CD4-positive, alpha-beta T cell treated with Interleukin-1 beta for 1 hour (primary cell): ENCODE measurements at regions not wholly inside any gene's neighbourhood (a gene's known extent, or its start where the extent isn't known, plus 50 kb on each side); places are given as distances from the start of the nearest gene placed in this dataset.

Experiments used
- DNase-seq, 2 donors: peaks; one replicate each; pipeline ENCODE4 v3.0.0-alpha.2; 2020 to 2022

- no peak for DNase-seq
Observed at GRCh38 chr4:22932326-22932725, 239.6 kb downstream of the GBA3 start.

DNA sequence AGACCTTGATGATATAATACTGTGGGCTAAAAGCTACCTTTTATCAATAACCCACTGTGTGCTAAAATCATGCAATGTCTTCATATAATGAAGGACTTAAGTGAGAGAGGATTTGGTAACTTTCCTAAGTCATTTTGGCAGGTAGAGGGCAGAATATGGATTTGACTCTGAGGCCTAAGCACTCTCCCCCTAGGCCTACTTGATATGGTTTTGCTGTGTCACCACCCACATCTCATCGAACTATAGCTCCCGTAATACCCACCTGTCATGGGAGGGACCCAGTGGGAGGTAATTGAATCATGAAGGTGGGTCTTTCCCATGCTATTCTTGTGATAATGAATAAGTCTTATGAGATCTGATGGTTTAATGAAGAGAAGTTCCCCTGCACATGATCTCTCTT, 229.7 kb downstream of the GBA3 start:
- DNase-seq: no peak

GRCh38 chr4:22921936-22922335, 229.2 kb downstream of the GBA3 start:
- no peak for DNase-seq

DNA sequence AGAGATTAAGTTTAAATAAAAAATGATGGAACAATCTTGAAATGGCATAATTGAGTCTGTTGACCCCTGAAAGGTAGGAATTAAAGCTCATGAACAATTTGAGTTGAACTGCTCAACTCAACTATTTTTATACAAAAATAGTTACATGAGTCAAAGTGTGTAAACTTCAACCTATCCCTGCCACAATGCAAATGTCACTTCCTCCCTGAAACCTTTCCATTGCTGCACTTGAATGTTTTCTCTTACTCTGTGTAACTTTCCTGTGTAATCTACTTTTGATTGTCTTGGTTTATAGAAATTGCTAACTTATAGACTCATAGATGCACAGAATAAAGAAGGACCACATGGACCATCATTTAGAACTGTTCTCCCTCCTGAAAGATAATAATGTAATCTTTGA, 218.5 kb downstream of the GBA3 start:
- DNase-seq: no peak

DNA sequence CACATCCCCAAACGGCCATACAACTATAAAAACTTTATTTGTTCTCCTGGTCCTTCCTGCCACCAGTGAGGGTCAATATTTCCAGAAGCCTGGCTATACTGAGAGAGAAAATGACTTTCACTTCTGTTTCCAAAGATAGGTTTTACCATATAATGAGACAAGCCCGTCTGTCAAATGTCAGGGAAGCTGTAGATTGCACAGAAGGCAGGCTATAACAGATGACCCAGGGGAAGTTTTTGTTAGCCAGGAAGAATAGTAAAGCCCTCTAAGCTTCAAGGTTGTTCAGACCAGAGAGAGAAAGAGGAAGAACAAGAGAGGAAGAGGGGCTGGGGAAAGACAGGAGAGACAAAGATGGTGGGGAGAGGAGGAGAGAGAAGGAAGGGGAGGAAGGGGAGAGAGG, 217.5 kb downstream of the GBA3 start:
- no peak for DNase-seq

DNA sequence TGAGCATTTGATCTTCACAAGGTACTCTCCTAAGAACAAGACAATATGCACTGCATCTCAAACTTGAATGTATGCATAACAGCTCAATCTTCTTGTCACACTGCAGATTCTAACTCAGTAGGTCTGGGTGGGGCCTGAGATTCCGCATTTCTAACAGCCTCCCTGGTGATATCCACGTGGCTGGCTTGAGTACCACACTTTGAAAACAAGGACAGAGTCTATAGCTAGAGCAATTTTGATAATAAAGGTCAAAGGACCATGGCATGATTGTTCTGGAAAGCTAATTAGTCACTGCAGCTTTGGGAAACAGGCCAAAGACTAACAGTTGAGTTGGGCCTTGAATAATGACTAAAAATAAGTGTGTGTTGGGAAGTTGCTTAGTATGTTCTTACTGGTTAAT, 213.3 kb downstream of the GBA3 start:
- DNase-seq: no peak

DNA sequence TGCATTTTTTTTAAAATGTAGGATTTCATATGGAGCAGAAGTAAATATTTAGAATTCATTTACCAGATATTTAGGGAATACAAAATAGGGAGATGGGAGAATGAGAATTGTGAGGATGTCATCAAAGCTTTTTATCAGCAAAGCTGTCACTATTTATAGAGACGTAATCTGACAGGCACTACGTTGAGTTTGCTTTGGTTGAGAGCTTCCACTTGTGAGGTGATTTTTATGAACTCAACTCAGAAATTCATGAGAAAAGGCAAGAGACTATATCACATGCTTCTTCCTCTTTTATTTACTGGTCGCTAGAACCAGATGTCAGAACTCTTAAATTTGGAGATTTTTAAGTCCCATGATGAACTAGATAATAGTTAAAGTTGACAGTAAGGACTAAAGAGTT, 211.2 kb downstream of the GBA3 start:
- DNase-seq: no peak

DNA sequence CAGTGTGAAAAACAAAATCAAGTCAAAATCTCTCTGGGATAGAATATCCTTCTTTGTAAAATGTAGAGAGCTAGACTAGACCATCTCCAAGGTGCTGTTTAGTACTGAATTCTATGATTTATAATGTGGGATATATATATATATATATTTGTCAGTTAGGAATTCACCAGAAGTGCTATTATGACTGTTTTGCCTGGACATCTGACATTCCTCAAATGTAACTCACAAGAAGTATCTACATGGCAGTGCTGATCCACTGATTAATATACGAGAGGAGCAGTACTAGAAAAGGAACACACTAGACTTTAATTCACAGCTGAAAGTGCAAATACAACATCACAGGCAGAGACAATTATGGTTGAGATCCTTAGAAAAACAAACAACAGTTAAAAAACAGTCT, 208.9 kb downstream of the GBA3 start:
- DNase-seq: no peak

DNA sequence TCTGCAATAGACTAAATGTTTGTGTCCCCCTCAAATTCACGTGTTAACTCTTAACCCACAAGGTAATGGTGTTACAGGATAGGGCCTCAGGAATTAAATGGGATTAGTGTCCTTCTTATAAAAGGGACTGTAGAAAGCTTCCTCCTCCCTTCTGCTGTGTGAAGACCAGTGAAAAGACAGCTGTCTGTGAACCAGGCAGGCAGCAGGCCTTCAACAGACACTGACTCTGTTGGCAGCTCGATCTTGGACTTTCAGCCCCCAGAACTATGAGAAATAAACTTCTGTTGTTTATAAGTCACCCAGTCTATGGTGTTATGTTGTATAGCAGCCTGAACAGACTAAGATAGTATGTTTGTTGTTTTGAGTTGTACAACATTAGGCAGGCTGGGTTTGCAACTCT, 208.1 kb downstream of the GBA3 start:
- DNase-seq: no peak

GRCh38 chr4:22897520-22898108, 204.9 kb downstream of the GBA3 start:
- DNase-seq: peak in 1 of 2 donors; percentile 3

GRCh38 chr4:22895482-22895881, 202.7 kb downstream of the GBA3 start:
- no peak for DNase-seq

DNA sequence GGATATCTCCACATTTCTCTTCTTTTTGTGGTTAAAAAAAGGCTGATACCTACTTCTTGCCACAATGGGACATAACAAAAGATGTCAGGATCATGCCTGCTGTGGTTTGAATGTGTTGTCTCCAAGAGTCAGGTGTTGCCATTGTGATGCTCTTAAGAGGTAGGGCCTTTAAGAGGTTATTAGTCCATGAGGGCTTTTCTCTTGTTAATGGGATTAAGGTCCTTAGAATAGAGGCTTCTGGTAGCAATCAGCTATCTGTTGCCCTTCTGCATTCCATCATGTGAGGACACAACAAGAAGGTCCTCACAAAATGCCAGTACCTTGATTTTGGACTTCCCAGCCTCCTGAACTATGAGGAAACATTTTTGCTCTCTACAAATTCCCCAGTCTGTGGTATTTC, 191.4 kb downstream of the GBA3 start:
- no peak for DNase-seq

DNA sequence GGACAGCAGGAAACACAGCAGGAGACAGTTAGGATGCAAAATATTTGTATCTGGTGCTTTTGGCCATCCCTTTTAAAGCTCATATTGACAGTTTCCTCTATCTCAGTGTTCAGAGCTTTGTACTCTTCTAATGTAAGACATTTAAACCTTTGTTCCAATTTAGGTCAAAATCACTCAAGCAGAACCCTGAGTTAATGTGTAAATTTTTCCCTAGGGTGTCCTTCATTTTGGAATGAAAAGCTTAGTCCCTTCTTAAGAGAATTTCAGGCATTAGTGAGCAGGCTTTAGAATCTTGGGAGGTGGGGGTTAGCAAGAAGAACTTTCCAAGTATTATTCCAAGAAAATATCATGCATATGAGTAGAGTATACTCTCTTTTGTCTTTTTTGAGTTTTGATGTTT, 188.7 kb downstream of the GBA3 start:
- no peak for DNase-seq

DNA sequence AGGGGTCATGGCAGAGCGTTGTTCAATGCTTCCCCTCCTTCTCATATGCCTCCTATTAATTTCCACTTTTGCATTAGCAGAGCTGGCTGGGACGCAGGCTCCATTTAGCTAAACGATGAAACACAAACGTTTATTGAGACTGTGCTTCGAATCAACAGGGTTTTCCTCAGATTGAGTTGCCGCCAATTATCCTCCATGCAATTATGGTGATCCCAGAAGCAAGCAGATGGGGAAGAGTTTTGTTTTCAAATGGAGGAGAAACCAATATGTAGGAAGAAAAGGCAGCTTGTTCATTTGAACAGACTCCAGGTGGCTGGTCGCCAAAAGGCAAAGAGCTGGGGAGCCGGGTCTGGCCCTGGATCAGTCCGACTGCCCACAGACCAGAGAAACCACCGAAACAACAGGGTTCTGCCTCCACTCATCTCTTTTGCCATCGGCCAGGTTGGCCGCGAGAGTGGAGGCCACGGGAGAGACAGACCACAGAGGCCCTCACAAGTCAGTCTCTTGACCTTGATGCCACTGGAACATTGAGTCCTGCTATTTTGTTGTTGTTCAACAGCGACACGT, 184.8 kb downstream of the GBA3 start:
- no peak for DNase-seq

DNA sequence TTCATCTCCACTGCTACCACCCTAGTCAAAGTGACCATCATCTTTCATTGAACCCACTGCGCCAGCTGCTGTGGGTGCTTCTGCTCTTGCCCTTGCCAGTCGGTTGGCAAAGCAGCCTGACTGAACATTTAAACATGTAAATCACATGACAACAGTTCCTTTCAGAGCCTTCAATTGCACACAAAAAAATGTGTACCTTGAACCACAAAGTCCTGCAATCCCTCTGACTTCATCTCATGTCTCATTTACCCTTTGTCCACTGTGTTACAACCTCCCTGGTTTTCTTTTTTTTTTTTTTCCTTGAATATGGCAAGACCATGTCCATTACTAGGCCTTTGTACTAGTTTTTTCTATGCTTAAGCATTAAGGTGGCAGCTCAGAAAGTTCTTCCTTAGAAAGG, 183.5 kb downstream of the GBA3 start:
- no peak for DNase-seq

DNA sequence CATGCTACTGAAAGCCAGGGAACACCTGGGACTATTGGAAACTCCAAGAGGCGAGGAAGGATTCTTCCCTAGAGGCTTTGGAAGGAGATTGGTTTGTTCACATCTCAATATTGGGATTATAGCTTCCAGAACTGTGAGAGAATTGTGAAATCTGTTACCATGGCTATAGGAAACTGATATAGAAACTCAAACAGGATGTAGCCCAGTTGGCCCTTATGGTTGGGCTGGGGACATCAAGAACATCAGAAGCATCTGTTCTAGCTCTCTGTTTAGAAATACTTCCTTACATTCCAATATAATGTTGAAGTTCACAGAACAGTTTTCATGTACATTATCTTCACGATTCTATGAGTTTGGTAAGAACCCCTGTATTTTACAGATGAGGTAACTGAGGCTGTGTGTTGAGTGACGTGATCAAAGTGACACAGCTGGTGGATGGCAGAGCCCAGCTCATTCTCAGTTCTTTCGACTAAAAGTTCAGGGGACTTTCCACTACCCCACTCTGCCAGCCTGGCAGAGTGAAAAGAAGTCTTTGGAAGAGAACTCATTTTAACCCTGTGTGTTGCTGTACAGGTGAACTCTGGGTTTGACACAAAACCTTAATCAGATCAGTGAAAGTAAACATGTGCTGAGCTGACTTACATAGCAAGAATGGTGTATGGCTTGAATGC, 183.0 kb downstream of the GBA3 start:
- no peak for DNase-seq

GRCh38 chr4:22874334-22874912, 181.7 kb downstream of the GBA3 start:
- DNase-seq: no peak

DNA sequence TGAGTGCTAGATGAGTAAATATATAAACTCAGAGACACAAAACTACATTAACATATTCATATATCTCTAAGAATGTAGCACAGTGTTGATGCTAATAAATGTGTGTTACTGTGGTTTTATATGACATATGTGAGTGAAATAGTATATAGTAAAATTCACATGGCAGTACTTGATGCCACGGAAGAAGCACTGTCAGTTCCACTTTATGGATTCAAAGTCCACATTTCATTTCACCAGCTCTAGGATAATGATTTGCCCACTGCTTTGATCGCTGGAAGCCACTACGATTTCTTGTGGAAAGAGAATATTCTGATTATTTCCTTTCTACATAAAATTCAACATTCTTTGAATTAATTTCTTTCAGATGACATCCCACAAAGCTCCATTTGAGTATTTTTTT, 181.2 kb downstream of the GBA3 start:
- DNase-seq: no peak

DNA sequence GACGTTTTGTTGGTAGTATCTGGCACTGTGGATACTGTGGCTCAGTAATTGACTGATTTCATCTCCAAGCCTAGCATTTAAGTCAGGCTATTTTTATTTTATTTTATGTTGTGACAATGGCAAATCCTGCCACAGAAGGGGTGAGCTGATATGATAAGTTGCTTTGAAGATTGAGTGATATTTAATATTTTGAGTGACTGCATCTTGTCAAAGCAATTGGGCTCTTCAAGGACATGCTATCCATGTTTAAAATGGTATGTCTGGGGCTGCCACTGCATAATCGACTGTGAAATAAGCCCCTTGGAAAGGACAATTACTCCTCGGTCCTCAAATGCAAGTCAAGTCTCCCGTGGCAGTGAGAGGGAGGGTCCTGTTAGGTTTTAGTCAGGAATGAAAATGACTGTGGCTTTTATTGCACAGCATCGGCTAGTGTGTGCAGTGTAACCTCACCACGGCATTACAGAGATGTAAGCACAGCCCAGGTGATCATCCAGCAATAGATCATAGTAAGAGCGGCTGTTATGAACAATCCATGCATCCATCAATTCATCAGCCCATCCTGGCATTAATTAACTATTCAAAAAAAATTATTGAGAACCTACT, 178.2 kb downstream of the GBA3 start:
- no peak for DNase-seq

GRCh38 chr4:22869235-22869634, 176.5 kb downstream of the GBA3 start:
- DNase-seq: no peak
